ENCODE measurements at regions not wholly inside any gene's neighbourhood (a gene's known extent, or its start where the extent isn't known, plus 50 kb on each side); places are given as distances from the start of the nearest gene placed in this dataset.

DNA sequence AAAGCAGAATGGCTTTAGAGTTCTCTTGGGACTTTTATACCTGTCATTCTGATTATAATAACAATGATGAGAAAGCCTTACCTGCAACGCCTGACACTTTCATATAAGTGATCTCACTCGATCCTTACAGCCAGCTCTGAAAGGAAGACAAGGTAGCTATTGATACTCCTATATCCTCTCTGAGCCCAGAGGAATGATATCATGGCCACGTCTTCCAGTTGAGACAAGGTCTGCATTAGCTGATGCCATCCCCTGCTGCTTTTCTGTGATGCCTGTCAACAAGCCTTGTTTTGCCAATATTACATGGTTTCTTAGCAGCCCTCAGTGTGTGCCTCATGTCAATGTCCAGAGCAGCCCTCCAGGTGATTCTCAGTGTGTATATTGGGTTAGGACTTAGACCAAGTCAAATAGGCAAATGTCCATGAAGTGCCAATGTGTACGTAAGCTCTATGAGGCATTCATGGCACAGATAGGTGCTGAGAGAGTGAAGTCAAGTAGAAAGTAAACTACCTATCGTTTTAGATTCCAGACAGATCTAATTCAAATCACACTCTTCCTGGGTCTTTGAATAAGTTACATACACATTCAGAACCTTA, 405.9 kb downstream of the ADRA2A start:
- no peak overlapping the region for H2BK20ac ChIP-seq (ENCODE audit: low read depth, low read length, poor library complexity, severe bottlenecking)
- H2BK5ac ChIP-seq (ENCODE audit: insufficient read length, low read length) = no peak overlapping the region
- H3T11ph ChIP-seq (ENCODE audit: low read length) = no peak overlapping the region
- no peak overlapping the region for H4K91ac ChIP-seq (ENCODE audit: insufficient read length, low read depth, low read length)
- H3K9me3 Mint-ChIP-seq = peaks cover 4% of the 10 kb centered on the region in 2 experiments
- WGBS (ENCODE audit: extremely low coverage, insufficient read length, low lambda C conversion rate) = no CpG with 5 or more reads among the region's 5 CpGs
- H2BK15ac ChIP-seq (ENCODE audit: low read depth, low read length) = no peak overlapping the region
- H3K4me1 Mint-ChIP-seq = peaks cover 12 to 24% of the 10 kb centered on the region in 2 experiments; a peak in 3 of 4 replicates
- TF ChIP-seq, protein P1, sequence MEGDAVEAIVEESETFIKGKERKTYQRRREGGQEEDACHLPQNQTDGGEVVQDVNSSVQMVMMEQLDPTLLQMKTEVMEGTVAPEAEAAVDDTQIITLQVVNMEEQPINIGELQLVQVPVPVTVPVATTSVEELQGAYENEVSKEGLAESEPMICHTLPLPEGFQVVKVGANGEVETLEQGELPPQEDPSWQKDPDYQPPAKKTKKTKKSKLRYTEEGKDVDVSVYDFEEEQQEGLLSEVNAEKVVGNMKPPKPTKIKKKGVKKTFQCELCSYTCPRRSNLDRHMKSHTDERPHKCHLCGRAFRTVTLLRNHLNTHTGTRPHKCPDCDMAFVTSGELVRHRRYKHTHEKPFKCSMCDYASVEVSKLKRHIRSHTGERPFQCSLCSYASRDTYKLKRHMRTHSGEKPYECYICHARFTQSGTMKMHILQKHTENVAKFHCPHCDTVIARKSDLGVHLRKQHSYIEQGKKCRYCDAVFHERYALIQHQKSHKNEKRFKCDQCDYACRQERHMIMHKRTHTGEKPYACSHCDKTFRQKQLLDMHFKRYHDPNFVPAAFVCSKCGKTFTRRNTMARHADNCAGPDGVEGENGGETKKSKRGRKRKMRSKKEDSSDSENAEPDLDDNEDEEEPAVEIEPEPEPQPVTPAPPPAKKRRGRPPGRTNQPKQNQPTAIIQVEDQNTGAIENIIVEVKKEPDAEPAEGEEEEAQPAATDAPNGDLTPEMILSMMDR (conservative IDR thresholded peaks at IDR 0.05) = no peak
- no peaks in the 10 kb centered on the region for H3K23me2 ChIP-seq (ENCODE audit: insufficient read length, low read depth, low read length, poor library complexity, severe bottlenecking)
- H3K4me3 Mint-ChIP-seq = no peak overlapping the region
- no peak overlapping the region for H3K27ac ChIP-seq (ENCODE audit: insufficient read length, low read depth, low read length)
- H2AK5ac ChIP-seq (ENCODE audit: insufficient read length, low read length) = no peak overlapping the region
- H2AFZ ChIP-seq (ENCODE audit: low read length) = no peak overlapping the region
- H3K27me3 ChIP-seq (ENCODE audit: insufficient read depth, low read length) = no peaks in the 10 kb centered on the region
- no peaks in the 10 kb centered on the region for H3K9me3 ChIP-seq (ENCODE audit: control insufficient read depth, low read depth, low read length)
- no peak overlapping the region for H4K5ac ChIP-seq (ENCODE audit: insufficient read length, low read depth, low read length)
- H4K20me1 ChIP-seq (ENCODE audit: control insufficient read depth, insufficient read depth, insufficient read length) = no peaks in the 10 kb centered on the region
- H3K79me2 ChIP-seq (ENCODE audit: insufficient read depth, low read length) = no peaks in the 10 kb centered on the region
- H3K18ac ChIP-seq (ENCODE audit: insufficient read length, low read depth, low read length) = no peak overlapping the region
- DNase-seq = no peak
- no peaks in the 10 kb centered on the region for H3K27me3 Mint-ChIP-seq (ENCODE audit: low read depth)
- H3K27ac Mint-ChIP-seq = no peak overlapping the region
- peaks cover 3 to 4% (median 3%) of the 10 kb centered on the region in 3 experiments; a peak in 5 of 7 replicates for H3K36me3 Mint-ChIP-seq (ENCODE audit: insufficient read depth in 1 of 3, low read depth in 3 of 3)
- no peak overlapping the region for H2BK120ac ChIP-seq (ENCODE audit: low read depth, low read length, poor library complexity, severe bottlenecking)
- H3K79me1 ChIP-seq (ENCODE audit: insufficient read depth, low read depth, low read length, poor library complexity, severe bottlenecking) = no peaks in the 10 kb centered on the region
- no peak overlapping the region for H3K4ac ChIP-seq (ENCODE audit: low read depth, low read length)
- H4K8ac ChIP-seq (replicated peaks; ENCODE audit: insufficient read length, low read depth, low read length) = no peak overlapping the region
- H3K23ac ChIP-seq (ENCODE audit: insufficient read length, low read depth, low read length) = no peak overlapping the region
- no peak overlapping the region for H3K9ac ChIP-seq (ENCODE audit: extremely low read depth, insufficient read length, low read length)
- no peak overlapping the region for H3K56ac ChIP-seq (ENCODE audit: insufficient read length, low read depth, low read length)
- H3K4me2 ChIP-seq (ENCODE audit: insufficient read depth, insufficient read length, low read length) = no peak overlapping the region
- H3K14ac ChIP-seq (ENCODE audit: insufficient read depth, low read length) = no peak overlapping the region
- no peak overlapping the region for H2BK12ac ChIP-seq (ENCODE audit: insufficient read length, low read depth, low read length)
- H3K4me1 ChIP-seq (ENCODE audit: insufficient read depth, low read length) = no peaks in the 10 kb centered on the region
